LNCAP (cell line): ENCODE measurements at regions not wholly inside any gene's neighbourhood (a gene's known extent, or its start where the extent isn't known, plus 50 kb on each side); places are given as distances from the start of the nearest gene placed in this dataset.

ENCODE experiments used
- CTCF ChIP-seq: fragments of 450-650 bp; IDR thresholded peaks from 2 replicates; pipeline ENCODE4 v1.5.1; 2017; ENCODE audit warnings: mild to moderate bottlenecking

GRCh38 chr17:34163646-34164045 is 91.4 kb upstream of the CCL2 start:
- TF ChIP-seq CTCF, result no peak; the same call in 1 of the 2 replicates

GRCh38 chr17:34164837-34165236 is 90.2 kb upstream of the CCL2 start:
- no peak for TF ChIP-seq CTCF

GRCh38 chr17:34166352-34166751 is 88.7 kb upstream of the CCL2 start:
- no peak for TF ChIP-seq CTCF

GRCh38 chr17:34167354-34167753 is 87.7 kb upstream of the CCL2 start:
- no peak for TF ChIP-seq CTCF

- TF ChIP-seq CTCF, result no peak
These were observed 86.1 kb upstream of the CCL2 start for GRCh38 chr17:34168989-34169388.

GRCh38 chr17:34169496-34169895 is 85.6 kb upstream of the CCL2 start:
- no peak for TF ChIP-seq CTCF

GRCh38 chr17:34171245-34171818 is 83.8 kb upstream of the CCL2 start:
- TF ChIP-seq CTCF, result peak; percentile 96

GRCh38 chr17:34172390-34172918 is 82.6 kb upstream of the CCL2 start:
- no peak for TF ChIP-seq CTCF
